Stomach (tissue), 8 donors: ENCODE measurements at regions not wholly inside any gene's neighbourhood (a gene's known extent, or its start where the extent isn't known, plus 50 kb on each side); places are given as distances from the start of the nearest gene placed in this dataset.

Experiments used
- DNase-seq, 2 donors: peaks; one replicate each; pipeline versions ENCODE4 v3.0.0 to v3.0.0-alpha.2; 2013 to 2019
- H3K27ac ChIP-seq, 5 donors: fragments of 200-600 bp in 4 of 5; sonication (generic) in 4 of 5; one replicate each; pipeline ENCODE4 v1.5.1; 2013 to 2019; ENCODE audit warnings: mild to moderate bottlenecking in 1 of 5, moderate library complexity in 1 of 5
- H3K27me3 ChIP-seq, 3 donors: fragments of 200-600 bp; sonication (generic); one replicate each; pipeline ENCODE4 v1.5.1; 2017 to 2019; ENCODE audit warnings: mixed run types in 1 of 3
- H3K36me3 ChIP-seq, 4 donors: fragments of 200-600 bp; sonication (generic); 1 replicate in 3 of 4; 2 replicates in 1 of 4; pipeline ENCODE4 v1.5.1; 2016 to 2019
- H3K4me1 ChIP-seq, 4 donors: fragments of 200-600 bp; sonication (generic); one replicate each; pipeline ENCODE4 v1.5.1; 2016 to 2019
- H3K4me3 ChIP-seq, 4 donors: fragments of 200-600 bp; sonication (generic) in 3 of 4; one replicate each; pipeline ENCODE4 v1.5.1; 2016 to 2019; ENCODE audit warnings: mild to moderate bottlenecking in 1 of 4
- H3K9me3 ChIP-seq, 4 donors: fragments of 200-600 bp; sonication (generic); one replicate each; pipeline ENCODE4 v1.5.1; 2016 to 2019
- CTCF ChIP-seq, 7 experiments: fragments of 450-650 bp in 4 of 7; fragments of 200-600 bp in 3 of 7; sonication (generic) in 3 of 7; IDR thresholded peaks; one replicate each; pipeline ENCODE4 v1.5.1; 2016 to 2019; ENCODE audit warnings: antibody characterized with exemption in 7 of 7, control low read depth in 2 of 7, mild to moderate bottlenecking in 1 of 7
- EP300 ChIP-seq: sonication (generic); formaldehyde crosslinking; IDR thresholded peaks from one replicate; pipeline ENCODE4 v1.6.1; 2017; ENCODE audit warnings: antibody characterized with exemption
- POLR2A ChIP-seq, 4 donors: fragments of 450-650 bp; IDR thresholded peaks; one replicate each; pipeline ENCODE4 v1.6.1; 2016; ENCODE audit warnings: antibody characterized with exemption in 4 of 4, control low read depth in 2 of 4, mild to moderate bottlenecking in 1 of 4, moderate library complexity in 1 of 4
- POLR2AphosphoS5 ChIP-seq, 3 donors: sonication (generic); formaldehyde crosslinking; IDR thresholded peaks; one replicate each; pipeline ENCODE4 v1.6.1; 2016; ENCODE audit warnings: antibody characterized with exemption in 3 of 3
- WGBS, 5 donors: extraction: QIAGEN DNeasy Blood & Tissue Kit in 3 of 5; methylation state at CpG; one replicate each; pipeline versions ENCODE4 v1.1.5 to v1.1.7; 2013 to 2018; 5-methylcytosine and 5-hydroxymethylcytosine counted together
- intact Hi-C: fragments of 100-400 bp; cut with DNase I; formaldehyde crosslinking; loops from one replicate; pipeline ENCODE4 v1.15.1; 2023; ENCODE audit warnings: low total_unique reads
- donor health status: healthy with polysubstance abuse.
- donor health status: Bipolar disorder and iron deficiency.
- donor health status: healthy.

- Histone ChIP-seq H3K27ac (no peak overlapping the region), H3K4me3 (no peak overlapping the region), H3K36me3 (no peaks in the 10 kb centered on the region), H3K27me3 (no peaks in the 10 kb centered on the region), H3K9me3 (no peaks in the 10 kb centered on the region), H3K4me1 (no peaks in the 10 kb centered on the region)
- WGBS, 5 donors, result 65 to 79% (median 67%) methylated on average over 3 of the region's 3 CpGs
- no peak for TF ChIP-seq POLR2AphosphoS5 (IDR thresholded peaks at IDR 0.05)
- no peak for TF ChIP-seq CTCF (IDR thresholded peaks at IDR 0.05)
- no peak for TF ChIP-seq POLR2A (IDR thresholded peaks at IDR 0.05)
- TF ChIP-seq EP300, result no peak
- intact Hi-C loops, result no loop called here
- no peak for DNase-seq
Observed at GRCh38 chr2:34305587-34305986, 706.5 kb upstream of the FAM98A start.

- no peak for TF ChIP-seq CTCF (IDR thresholded peaks at IDR 0.05)
- no peak for TF ChIP-seq POLR2AphosphoS5 (IDR thresholded peaks at IDR 0.05)
- TF ChIP-seq POLR2A (IDR thresholded peaks at IDR 0.05), result no peak
- TF ChIP-seq EP300, result no peak
- DNase-seq, result no peak
- intact Hi-C loops, result no loop called here
- Histone ChIP-seq H3K27me3 (no peaks in the 10 kb centered on the region), H3K36me3 (no peaks in the 10 kb centered on the region), H3K4me3 (no peak overlapping the region), H3K27ac (no peak overlapping the region), H3K4me1 (no peaks in the 10 kb centered on the region), H3K9me3 (no peaks in the 10 kb centered on the region)
- 83 to 90% (median 86%) methylated on average over 4 of the region's 4 CpGs for WGBS, 5 donors
Observed at GRCh38 chr2:34294961-34295360, 695.9 kb upstream of the FAM98A start.

- no peaks in the 10 kb centered on the region for H3K36me3 ChIP-seq
- H3K27me3 ChIP-seq, result no peaks in the 10 kb centered on the region
- no peak for DNase-seq
- WGBS, 5 donors, result 66 to 84% (median 76%) methylated on average over 1 of the region's 1 CpG
- H3K9me3 ChIP-seq, result no peaks in the 10 kb centered on the region
- no peak overlapping the region for H3K4me3 ChIP-seq
- TF ChIP-seq EP300, result no peak
- no peak for TF ChIP-seq CTCF (IDR thresholded peaks at IDR 0.05)
- TF ChIP-seq POLR2AphosphoS5 (IDR thresholded peaks at IDR 0.05), result no peak
- no peak for TF ChIP-seq POLR2A (IDR thresholded peaks at IDR 0.05)
- no peaks in the 10 kb centered on the region for H3K4me1 ChIP-seq
- no peak overlapping the region for H3K27ac ChIP-seq
- intact Hi-C loops, result no loop called here
Observed at GRCh38 chr2:34291076-34291475, 692.0 kb upstream of the FAM98A start.

GRCh38 chr2:34288016-34288415 lies 688.9 kb upstream of the FAM98A start:
- TF ChIP-seq POLR2AphosphoS5 (IDR thresholded peaks at IDR 0.05) (no peak), EP300 (no peak), CTCF (IDR thresholded peaks at IDR 0.05) (no peak), POLR2A (IDR thresholded peaks at IDR 0.05) (no peak)
- H3K36me3 ChIP-seq, result no peaks in the 10 kb centered on the region
- H3K4me3 ChIP-seq, result no peak overlapping the region
- H3K9me3 ChIP-seq, result no peaks in the 10 kb centered on the region
- H3K27ac ChIP-seq, result no peak overlapping the region
- intact Hi-C loops, result no loop called here
- no peak for DNase-seq
- H3K27me3 ChIP-seq, result no peaks in the 10 kb centered on the region
- H3K4me1 ChIP-seq, result no peaks in the 10 kb centered on the region
